GM12878 (cell line): ENCODE measurements at regions not wholly inside any gene's neighbourhood (a gene's known extent, or its start where the extent isn't known, plus 50 kb on each side); places are given as distances from the start of the nearest gene placed in this dataset.

Experiments used
- BRCA1 ChIP-seq: IDR thresholded peaks from 2 replicates; pipeline ENCODE4 v1.6.1; 2011; ENCODE audit warnings: low read depth, low read length, improper control_type of control experiment
- CHD2 ChIP-seq: IDR thresholded peaks from 2 replicates; pipeline ENCODE4 v1.6.1; 2011; ENCODE audit warnings: low read depth, low read length, improper control_type of control experiment, borderline replicate concordance
- CHD4 ChIP-seq: fragments of 200-600 bp; sonication (generic); IDR thresholded peaks from 2 replicates; pipeline ENCODE4 v1.6.1; 2016; ENCODE audit warnings: mild to moderate bottlenecking
- CTCF ChIP-seq, 3 experiments: IDR thresholded peaks in 2 of 3; conservative IDR thresholded peaks in 1 of 3; 2 replicates each; pipeline ENCODE4 v1.5.1; 2011; ENCODE audit warnings: low read depth in 3 of 3, low read length in 3 of 3, mild to moderate bottlenecking in 3 of 3, control low read depth in 2 of 3, moderate library complexity in 2 of 3, inconsistent platforms in 1 of 3, mixed read lengths in 1 of 3; ENCODE audit not compliant: control insufficient read depth in 2 of 3, insufficient read depth in 1 of 3; ENCODE audit errors: extremely low read depth in 1 of 3
- ELK1 ChIP-seq: IDR thresholded peaks from 2 replicates; pipeline ENCODE4 v1.6.1; 2012; ENCODE audit warnings: low read depth, low read length, improper control_type of control experiment
- EZH2 ChIP-seq: IDR thresholded peaks from 2 replicates; pipeline ENCODE4 v1.6.1; 2012; ENCODE audit warnings: low read depth, mild to moderate bottlenecking, control low read depth, inconsistent platforms, low read length, borderline replicate concordance; ENCODE audit not compliant: control insufficient read depth
- JUND ChIP-seq: IDR thresholded peaks from 2 replicates; pipeline ENCODE4 v1.6.1; 2012; ENCODE audit warnings: low read depth, mild to moderate bottlenecking, low read length, improper control_type of control experiment, moderate library complexity
- POLR2A ChIP-seq: IDR thresholded peaks from 2 replicates; pipeline ENCODE4 v1.6.1; 2011; ENCODE audit warnings: low read depth, mild to moderate bottlenecking, low read length
- POLR2AphosphoS5 ChIP-seq: IDR thresholded peaks from 2 replicates; pipeline ENCODE4 v1.6.1; 2011; ENCODE audit warnings: mild to moderate bottlenecking, low read length, inconsistent platforms
- RBBP5 ChIP-seq: fragments of 200-600 bp; sonication (generic); conservative IDR thresholded peaks from 2 replicates; pipeline ENCODE4 v1.6.1; 2016
- ZZZ3 ChIP-seq: IDR thresholded peaks from 2 replicates; pipeline ENCODE4 v1.6.1; 2011; ENCODE audit warnings: low read depth; ENCODE audit not compliant: control insufficient read depth, insufficient read length
- TF ChIP-seq, protein P1 (sequence below): fragments of 450-650 bp; IDR thresholded peaks from 2 replicates; pipeline ENCODE4 v1.6.1; 2018; ENCODE audit warnings: borderline replicate concordance, mild to moderate bottlenecking; ENCODE audit not compliant: partially characterized antibody

- no peak for TF ChIP-seq JUND
- no peak for TF ChIP-seq BRCA1
- TF ChIP-seq CTCF (IDR thresholded peaks at IDR 0.05 in 2 of 3, conservative IDR thresholded peaks at IDR 0.05 in 1 of 3; ENCODE audit: control insufficient read depth in 2 of 3, extremely low read depth in 1 of 3, insufficient read depth in 1 of 3, low read depth in 3 of 3, low read length in 3 of 3), result no peak
- TF ChIP-seq, protein P1, sequence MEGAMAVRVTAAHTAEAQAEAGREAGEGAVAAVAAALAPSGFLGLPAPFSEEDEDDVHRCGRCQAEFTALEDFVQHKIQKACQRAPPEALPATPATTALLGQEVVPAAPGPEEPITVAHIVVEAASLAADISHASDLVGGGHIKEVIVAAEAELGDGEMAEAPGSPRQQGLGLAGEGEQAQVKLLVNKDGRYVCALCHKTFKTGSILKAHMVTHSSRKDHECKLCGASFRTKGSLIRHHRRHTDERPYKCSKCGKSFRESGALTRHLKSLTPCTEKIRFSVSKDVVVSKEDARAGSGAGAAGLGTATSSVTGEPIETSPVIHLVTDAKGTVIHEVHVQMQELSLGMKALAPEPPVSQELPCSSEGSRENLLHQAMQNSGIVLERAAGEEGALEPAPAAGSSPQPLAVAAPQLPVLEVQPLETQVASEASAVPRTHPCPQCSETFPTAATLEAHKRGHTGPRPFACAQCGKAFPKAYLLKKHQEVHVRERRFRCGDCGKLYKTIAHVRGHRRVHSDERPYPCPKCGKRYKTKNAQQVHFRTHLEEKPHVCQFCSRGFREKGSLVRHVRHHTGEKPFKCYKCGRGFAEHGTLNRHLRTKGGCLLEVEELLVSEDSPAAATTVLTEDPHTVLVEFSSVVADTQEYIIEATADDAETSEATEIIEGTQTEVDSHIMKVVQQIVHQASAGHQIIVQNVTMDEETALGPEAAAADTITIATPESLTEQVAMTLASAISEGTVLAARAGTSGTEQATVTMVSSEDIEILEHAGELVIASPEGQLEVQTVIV, result no peak
- TF ChIP-seq POLR2AphosphoS5, result no peak
- TF ChIP-seq ZZZ3, result no peak
- TF ChIP-seq EZH2, result no peak
- no peak for TF ChIP-seq CHD2
- TF ChIP-seq POLR2A, result no peak
- TF ChIP-seq ELK1, result no peak
- no peak for TF ChIP-seq CHD4
- no peak for TF ChIP-seq RBBP5
Measured at GRCh38 chr1:14522077-14522925, 76.2 kb upstream of the KAZN start.
